NCI-H510A (cell line): ENCODE measurements at regions not wholly inside any gene's neighbourhood (a gene's known extent, or its start where the extent isn't known, plus 50 kb on each side); places are given as distances from the start of the nearest gene placed in this dataset.
"Not testable (repeated sequence)": the region's sequence is repeated elsewhere in the genome, so short reads cannot be mapped to it uniquely, and the experiment has no call there.

Experiments used
- DNase-seq: peaks from one replicate; lab custom pipeline; 2025; lab: John Stamatoyannopoulos, UW

DNA sequence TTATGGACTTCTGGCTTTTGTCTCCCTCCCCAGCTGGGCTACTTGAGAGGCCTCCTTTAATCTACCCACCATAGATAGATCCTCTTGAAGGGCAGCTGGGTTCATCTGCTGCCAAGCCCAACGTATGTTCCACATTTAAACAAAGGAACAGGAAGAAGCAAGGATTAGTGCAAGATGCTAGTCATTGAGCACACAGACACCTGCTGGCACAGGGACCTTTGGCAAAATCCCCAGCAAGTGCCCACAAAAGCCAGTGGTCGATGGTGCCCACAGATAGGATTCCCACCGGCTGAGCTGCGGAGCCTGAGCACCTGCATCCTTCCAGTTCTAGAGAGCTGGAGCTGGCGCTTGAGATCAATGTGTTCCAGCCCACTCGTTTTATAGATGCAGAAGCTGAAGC lies 57.7 kb upstream of the SHB start:
- peak; percentile 10 for DNase-seq

GRCh38 chr9:38125889-38126288 lies 56.9 kb upstream of the SHB start:
- no peak for DNase-seq

- DNase-seq: not testable (repeated sequence)
Observed at GRCh38 chr9:38123359-38123758, 54.3 kb upstream of the SHB start.

GRCh38 chr9:38120961-38121360 lies 51.9 kb upstream of the SHB start:
- DNase-seq: no peak

GRCh38 chr9:38119560-38120236 lies 50.7 kb upstream of the SHB start:
- DNase-seq: no peak

DNA sequence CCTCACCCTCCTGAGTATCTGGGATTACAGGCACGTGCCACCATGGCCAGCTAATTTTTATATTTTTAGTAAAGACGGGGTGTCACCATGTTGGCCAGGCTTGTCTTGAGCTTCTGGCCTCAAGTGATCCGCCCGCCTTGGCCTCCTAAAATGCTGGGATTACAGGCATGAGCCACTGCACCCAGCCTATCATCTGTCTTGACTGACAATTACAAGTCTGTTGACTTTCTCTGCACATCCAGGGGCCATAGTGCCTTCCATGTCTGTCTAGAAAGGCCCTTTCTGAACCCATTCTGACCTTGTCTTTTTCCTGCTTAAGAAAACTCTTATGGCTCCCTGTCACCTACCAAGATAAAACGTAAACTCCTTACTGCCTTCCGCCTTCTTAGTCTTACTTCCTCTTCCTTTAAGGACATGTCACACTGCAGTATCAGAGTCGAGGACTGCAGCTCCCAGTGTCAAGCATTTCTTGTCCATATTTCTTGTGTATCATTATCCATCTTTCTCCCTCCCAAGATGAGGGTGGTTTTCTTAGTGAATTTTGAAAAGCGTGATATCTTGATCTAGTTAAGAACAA lies 49.9 kb upstream of the SHB start:
- no peak for DNase-seq
